Renal cortical epithelial cell (primary cell): ENCODE measurements at regions not wholly inside any gene's neighbourhood (a gene's known extent, or its start where the extent isn't known, plus 50 kb on each side); places are given as distances from the start of the nearest gene placed in this dataset.
"Not testable (repeated sequence)": the region's sequence is repeated elsewhere in the genome, so short reads cannot be mapped to it uniquely, and the experiment has no call there.

Experiments used
- DNase-seq: peaks from one replicate; pipeline ENCODE4 v3.0.0-alpha.2; 2011; ENCODE audit warnings: low read depth

DNA sequence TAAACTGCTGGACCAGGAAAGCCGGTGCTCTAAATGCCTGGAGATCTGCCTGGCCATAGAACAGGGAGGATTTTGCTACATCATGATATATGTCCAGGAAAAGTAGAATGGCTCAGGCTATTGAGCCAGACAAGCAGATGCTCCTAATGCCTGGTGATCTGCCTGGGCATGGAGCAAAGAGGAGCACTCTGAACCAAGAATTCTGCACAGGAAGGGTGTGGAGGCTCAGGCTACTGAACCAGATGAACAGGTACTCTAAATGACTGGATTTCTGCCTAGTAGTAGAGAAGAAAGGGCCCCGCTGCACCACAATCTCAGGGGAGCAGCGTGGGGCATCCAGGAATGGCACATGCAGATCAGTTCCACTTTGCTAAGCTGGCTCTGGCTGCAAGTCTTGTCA lies 607.9 kb downstream of the ANKRD50 start:
- no peak for DNase-seq

DNA sequence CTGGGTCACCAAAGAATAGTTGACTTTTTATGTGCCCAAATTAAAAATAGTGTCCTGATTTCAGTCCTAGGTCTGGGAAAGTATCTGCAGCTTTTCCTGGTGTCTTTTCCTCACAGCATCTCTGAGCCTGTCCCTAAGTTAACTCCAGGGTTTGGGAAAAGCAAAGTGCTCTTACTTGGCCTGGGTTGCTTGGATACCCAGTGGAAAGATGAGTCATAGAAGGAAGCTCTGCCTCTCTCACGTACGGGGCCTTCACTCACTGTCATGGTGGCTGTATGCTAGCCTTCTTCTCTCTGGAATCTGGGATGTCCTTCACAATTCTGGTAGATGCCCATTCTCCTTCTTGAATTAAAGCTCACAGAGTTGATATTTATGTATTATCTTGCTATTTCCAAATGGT lies 607.3 kb downstream of the ANKRD50 start:
- no peak for DNase-seq

DNA sequence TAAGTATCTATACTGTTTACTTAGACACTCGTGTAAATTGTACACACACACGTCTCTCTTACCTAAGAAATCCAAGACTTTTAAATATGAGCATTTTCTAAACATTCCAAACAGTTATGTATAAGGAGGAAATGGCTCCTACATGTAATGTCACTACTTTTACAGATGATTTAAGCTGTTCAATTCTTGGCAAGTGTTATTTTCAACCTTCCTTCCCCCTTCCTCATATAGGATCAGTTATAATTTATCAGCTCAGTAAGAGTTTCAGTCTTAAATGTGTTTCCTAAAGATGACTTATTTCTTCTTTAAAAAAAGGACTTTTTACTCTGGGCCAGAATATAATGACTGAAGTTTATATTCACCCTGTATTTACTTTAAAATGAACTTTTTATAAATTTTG lies 601.1 kb downstream of the ANKRD50 start:
- no peak for DNase-seq

DNA sequence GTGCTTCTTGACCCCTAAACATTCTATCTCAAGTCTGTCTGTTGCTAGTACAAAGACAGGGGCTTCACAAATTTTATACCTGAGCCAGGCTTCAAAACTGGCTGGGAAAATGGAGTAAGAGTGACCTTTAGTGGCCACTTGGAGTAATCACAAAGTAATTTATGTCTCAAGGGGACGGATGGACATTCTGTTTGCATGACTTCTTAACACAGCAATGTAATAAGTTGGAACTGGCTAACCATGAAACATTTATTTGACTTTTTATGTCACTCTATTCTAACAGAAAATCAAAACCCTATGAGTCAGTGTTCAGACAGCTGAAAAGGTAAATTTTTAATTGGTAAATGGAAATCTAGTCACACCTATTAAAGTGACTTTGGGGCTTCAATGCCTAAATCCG lies 600.6 kb downstream of the ANKRD50 start:
- peak; percentile 87 for DNase-seq

DNA sequence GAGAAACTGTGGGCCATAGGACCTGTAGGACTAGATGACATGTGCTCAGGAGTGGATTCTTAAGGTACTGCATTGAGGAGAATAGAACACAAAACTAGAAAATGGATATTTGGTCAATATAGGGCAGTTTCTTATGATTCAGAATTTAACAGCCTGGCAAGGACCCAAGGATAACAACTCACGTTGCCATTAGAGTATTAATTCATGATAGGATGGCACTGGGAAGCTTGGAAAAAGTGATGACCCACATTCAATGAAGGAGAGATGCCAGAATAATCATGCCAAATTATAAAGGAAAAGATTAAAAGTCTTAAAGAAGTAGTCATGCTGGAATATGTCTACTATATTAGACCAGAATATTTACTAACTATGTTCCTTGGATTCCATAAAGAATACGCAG lies 594.5 kb downstream of the ANKRD50 start:
- DNase-seq: no peak

DNA sequence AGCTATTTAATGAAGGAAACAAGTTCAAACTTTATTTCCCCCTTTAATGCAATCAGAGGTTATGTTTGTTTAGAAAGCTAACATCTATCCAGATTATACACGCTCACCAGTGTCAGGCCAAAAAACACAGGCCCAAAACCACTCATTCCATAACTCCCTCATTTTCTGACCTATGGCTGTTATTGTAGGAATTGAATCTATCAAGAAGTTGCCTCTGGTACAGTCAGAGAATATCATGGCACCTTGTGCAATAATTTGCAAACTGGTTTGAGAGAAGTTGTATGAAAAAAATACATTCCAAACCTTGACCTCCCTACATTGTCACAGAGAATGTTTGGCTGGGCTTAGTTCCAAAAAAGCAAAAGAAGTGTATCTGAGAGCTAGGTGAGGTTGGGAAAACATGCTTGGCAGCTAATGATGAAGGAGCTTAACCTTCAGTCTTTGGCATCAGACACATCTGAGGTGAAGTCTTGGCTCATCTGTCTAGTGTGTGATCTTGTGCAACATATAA lies 591.0 kb downstream of the ANKRD50 start:
- peak; percentile 81 for DNase-seq

DNA sequence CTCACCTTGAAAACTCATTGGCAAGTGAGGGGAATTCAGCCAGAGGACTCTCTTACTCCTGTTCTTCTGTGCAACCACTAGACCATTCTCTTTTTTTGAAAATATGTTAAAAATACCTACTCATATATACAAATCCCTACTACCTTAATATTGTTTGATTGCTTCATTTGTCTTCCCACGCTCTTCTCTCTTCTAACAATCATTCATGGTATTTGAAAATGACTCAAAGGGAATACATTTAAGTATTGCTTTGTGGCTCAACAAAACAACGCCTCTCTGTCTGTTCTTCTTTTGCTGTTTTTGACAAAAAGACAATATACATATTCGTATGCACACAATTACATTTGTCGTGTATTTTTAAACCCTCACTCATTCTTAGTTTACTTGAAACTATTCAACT lies 589.4 kb downstream of the ANKRD50 start:
- no peak for DNase-seq

DNA sequence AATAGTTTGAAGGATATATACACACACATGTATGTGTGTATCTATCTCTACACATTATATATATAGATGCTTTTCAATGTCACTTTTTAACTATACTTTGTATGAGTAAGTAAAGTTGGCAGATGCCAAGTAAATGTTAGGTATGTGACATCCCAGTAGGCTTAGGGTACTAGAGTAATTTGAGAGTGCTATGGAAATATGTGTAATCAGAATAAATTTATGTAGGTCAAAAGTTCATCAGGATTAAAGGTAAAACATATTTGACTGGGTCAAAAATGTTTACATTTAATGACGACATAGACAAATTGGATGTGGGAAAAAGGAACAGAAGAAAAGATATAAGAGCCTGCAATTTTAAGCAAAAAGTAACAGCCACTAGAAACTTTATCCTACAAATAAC lies 588.8 kb downstream of the ANKRD50 start:
- DNase-seq: no peak

DNA sequence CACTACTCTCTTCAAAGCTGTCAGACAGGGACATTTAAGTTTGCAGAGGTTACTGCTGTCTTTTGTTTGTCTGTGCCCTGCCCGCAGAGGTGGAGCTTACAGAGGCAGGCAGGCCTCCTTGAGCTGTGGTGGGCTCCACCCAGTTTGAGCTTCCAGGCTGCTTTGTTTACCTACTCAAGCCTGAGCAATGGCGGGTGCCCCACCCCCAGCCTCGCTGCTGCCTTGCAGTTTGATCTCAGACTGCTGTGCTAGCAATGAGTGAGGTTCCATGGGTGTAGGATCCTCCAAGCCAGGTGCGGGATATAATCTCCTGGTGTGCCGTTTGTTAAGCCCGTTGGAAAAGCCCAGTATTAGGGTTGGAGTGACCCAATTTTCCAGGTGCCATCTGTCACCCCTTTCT lies 581.2 kb downstream of the ANKRD50 start:
- DNase-seq: not testable (repeated sequence)

DNA sequence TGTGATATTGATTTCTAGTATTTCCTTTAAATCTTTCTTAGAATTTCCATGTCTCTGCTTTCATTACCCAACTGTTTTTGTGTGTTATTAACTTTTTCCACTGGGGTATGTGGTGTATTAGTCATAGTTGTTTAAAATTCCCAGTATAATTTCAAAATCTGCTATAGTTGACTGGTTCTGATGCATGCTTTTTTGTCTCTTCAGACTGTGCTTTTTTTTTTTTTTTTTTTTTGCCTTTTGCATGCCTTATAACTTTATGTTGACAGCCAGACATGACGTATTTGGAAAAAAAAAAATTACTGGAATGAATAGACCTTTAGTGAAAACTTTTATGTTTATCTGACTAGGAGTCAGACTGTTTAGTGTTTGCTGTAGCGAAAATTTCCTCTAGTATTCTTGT lies 580.4 kb downstream of the ANKRD50 start:
- peak; percentile 33 for DNase-seq

DNA sequence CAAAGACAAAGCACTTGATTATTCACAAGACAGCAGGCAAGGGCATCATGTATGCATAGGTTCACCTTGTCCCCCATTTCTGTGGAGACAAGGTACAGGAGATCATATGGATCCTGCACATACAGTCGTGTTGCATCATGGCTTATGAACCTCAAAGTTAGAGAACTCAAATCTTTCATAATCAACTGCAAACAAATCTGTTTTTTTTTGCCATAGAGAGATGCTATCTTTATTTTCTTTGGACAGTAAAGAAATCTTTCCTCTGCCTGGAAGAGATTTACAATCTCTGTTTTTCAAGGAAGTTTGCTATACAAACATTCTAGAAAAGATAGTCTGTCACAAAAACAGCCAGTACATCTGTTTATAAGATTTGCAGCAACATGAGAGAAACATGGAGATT lies 578.8 kb downstream of the ANKRD50 start:
- no peak for DNase-seq

DNA sequence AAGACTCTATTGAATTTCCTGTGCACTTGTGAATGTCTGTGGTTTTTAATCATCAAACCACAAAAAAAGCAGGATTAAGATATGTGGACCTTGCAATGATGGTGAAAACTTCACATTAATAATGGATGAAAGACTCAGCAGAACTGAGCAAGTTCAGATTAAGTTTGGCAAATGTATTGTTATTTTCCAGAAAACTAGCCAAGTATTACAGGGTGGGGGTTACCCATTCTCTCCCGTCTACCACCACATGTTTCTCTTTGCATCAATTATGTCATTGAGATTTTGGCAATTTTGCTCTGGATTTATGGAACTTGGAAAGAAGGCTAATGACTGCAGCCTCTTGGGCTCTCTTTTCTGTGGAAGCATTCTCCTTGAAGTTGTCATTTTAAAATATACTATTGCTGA lies 577.1 kb downstream of the ANKRD50 start:
- peak; percentile 68 for DNase-seq

DNA sequence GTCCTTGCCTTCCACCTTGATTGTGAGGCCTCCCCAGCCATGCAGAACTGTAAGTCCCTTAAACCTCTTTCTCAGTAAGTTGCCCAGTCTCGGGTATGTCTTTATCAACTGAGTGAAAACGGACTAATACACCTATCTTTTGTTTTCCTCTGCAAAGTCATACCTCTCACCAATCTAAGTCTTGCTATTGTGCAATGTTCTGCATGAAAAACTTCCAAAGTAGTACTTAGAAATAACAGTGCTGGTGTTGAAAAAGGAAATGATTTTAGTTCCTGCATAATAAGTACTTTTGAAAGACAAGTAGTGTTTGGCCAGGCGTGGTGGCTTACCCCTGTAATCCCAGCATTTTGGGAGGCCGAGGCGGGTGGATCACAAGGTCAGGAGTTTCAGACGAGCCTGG lies 573.5 kb downstream of the ANKRD50 start:
- DNase-seq: peak; percentile 85

DNA sequence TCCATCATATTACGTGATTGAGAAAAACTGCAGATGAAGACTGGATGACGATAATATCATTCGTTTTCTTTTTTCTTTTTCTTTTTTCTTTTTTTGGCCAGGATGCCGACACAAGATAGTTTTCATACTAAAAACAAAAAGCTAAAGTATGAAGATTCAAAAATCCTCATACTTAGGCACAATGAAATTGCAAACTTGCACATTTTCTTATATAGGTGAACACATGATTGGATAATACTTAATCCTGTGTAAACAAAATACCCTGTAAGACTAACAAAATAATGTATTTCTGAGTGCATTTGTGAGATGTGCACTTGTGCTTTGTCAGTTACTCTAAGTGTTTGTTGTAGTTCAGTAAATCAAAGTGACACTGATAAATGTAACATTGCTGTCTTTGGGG lies 568.9 kb downstream of the ANKRD50 start:
- no peak for DNase-seq

DNA sequence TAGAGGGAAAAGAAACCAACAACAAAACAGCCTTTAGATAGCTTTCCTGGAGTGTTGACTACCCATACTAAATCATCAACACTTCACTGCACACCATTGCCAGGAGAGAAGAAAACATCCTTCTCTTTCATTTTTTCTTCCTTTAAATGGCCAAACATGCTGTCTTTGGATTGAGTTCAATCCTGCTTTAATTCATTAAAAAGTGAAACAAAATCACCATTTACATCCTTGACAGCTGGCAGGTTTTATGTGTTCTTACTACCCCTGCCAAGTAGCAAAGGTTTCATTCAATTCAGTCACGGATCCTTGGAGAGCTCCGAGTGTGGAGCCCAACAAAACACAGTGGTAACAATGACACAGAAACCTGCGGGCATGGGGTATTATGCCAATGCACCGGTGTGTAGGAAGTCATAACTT lies 568.3 kb downstream of the ANKRD50 start:
- DNase-seq: peak; percentile 98

DNA sequence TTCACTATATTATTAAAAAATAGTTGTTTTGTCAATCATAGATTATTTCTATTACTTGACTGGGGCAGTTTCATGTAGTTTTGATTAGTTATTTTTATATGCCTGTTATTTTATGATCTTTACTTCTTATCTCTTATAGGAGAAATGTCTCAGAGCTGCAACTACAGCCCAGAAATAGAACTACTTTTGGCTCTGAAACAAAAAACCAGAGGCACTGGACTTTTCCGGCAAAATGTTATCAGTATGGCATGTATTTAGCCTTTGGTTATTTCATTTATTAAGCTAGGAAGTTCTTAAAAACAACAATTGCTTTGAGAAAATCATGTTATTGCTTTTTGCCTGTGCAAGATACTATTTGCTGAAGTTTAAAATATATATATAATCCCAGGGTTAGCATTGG lies 566.5 kb downstream of the ANKRD50 start:
- no peak for DNase-seq

DNA sequence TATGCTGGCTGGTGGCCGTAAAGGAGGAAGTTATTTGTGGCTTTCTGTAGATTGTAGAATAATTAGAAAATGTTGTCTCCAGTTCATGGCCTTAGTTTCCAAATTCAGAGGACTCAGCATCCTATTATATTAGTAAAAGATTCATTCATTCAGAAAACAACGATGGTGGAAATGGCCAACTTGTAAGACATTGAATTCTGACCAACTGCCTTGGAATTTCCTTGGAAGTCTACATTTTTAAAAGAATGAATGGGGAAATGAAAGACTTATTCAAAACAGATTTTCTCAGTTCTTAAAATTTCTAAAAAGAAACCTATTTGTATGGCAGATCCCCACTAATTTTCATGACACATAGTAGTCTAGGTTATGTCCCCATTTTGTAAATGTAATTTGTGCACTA lies 561.5 kb downstream of the ANKRD50 start:
- no peak for DNase-seq

DNA sequence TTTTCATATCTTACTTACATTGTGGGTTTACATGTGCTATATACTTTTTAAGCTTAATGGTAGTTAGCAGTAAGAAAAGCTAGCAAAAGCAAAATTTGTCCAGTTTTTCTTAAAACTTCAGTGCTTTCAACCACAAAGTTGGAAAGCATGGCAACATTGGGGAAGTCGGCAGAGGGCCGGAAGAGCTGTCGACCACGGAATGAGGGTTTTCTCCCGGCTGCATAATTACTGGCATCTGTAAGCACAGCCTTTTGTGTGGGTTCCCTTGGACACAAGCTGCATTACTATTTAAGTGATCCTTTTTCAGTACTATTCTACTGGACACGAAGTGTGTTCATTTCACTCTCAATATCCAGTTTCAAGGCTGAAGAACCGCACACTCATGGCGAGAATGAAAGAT lies 560.4 kb downstream of the ANKRD50 start:
- peak; percentile 2 for DNase-seq

DNA sequence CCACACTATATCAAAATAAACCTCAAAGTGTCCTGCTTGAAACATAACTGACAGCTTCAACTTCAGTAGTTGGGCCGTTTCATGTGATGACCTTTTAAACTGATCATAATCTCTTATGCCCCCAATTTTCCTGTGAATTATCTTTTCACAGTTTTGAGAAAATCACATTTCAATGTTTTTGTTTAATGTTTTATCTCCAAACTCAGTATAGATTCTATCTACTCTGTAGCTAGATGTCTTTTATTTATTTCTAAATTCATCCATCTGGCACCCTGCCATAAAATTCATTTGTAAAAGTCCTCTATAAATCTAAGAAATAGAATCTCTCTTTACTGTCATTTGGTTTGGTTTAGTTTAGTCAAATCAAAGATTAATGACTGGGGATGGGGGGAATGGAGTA lies 557.3 kb downstream of the ANKRD50 start:
- DNase-seq: no peak

DNA sequence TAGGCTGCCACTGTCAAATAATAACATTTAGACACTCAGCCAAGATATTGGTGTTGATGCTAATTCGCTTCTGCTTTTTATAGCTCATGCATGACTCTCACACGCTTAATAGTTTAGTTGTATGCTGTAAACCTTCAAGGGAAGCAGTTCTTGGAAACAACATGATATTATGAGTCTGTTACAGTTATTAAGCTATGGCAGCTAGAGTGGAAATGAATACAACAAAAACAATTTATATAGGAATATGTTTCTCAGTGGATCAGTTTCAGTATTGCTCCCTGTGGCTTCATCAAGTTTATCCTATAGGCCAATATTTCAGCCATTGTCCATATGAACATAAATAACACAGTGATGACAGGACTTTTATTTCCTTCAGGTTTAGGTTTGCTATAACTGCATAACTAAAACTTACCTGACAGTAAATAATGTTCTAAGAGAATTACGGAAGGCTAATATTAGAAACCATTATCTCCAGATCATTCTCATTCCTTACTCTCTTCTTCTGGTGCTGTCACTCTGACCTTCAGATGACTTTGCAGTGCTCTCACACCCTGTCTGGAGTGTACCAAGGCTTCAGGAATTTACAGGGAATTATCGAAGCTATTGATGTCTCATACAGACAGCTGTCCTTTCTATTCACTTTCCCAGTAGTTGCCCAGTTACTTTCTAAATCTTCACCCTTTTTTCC lies 555.0 kb downstream of the ANKRD50 start:
- DNase-seq: no peak

DNA sequence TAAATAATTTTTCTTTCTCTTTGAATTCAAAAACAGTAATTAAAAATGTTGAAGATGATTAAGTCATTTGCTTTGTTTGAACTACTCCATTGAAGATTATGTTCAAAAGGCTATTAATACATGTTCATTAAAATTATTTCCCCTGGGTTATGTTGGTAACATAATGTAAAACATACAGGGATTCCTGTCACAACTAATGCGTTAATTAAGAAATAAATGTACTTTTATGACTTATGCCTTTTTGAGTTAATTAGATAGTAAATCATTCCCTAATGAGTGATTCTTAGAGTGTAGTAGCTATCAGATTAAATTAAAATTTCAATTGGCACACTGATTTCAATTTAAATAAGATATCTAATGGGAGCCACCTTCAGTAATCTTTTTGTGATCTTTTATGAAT lies 549.1 kb downstream of the ANKRD50 start:
- no peak for DNase-seq

DNA sequence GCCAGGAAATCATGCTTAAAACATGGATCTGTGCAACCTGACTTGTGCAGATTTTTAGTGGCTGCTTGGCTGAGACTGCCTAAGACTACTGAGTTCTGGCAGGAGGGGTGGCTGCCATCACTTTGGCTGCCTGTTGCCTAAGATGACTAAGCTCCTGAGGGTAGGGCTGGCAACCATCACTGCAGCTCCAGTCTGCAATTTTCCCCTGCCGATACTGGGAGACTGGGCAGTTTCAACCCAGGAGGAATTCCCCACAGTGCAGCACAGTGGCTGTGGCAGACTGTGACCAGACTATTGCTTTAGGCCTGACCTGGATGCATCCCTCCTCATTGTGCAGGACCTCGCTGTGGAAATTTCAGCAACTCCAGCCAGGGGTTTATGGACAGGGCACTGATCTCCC lies 544.9 kb downstream of the ANKRD50 start:
- DNase-seq: no peak

DNA sequence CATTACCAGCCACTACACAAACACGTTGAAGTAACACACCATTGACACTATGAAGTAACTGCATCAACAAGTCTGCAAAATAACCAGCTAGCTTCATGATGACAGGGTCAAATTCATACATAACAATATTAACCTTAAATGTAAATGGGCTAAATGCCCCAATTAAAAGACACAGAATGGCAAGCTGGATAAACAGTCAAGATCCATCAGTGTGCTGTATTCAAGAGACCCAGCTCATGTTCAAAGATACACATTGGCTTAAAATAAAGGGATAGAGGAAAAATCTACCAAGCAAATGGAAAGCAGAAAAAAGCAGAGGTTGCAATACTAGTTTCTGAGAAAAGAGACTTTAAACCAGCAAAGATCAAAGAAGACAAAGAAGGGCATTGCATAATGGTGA lies 543.0 kb downstream of the ANKRD50 start:
- DNase-seq: not testable (repeated sequence)

DNA sequence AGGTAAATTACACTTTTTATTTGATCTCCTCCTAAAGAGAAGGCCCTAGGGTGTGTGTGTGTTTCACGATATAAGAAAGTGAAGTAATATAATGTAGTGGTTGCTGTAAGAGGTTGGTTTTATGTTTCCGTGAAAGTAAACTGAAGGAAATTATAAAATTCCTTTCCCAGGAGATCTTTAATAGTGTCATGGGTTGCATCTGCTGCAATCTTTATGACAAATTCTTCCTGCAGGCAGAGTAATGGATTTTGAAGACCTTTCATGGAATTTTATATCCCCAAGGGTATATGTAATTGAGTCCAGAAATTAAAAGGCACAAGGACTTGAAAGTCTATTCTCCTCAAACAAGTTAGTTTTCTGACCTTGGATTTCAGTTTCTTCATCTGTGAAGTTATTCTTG lies 538.6 kb downstream of the ANKRD50 start:
- no peak for DNase-seq
